ENCODE measurements at regions not wholly inside any gene's neighbourhood (a gene's known extent, or its start where the extent isn't known, plus 50 kb on each side); places are given as distances from the start of the nearest gene placed in this dataset.

GRCh38 chr4:155505321-155505720 lies 128.6 kb upstream of the MAP9 start:
- ChIA-PET POLR2A (no interaction called here), CTCF (no interaction called here)
- no peaks in the 10 kb centered on the region for H3K9me3 Mint-ChIP-seq
- no peak for TF ChIP-seq CTCF (IDR thresholded peaks at IDR 0.05)
- DNase-seq (no peak), ATAC-seq (no peak)
- peaks cover 2% of the 10 kb centered on the region for H3K27me3 Mint-ChIP-seq
- intact Hi-C loops (cut with micrococcal nuclease) = no loop called here
- no peak overlapping the region for H3K27ac Mint-ChIP-seq
- no peak overlapping the region for H3K4me3 Mint-ChIP-seq
- H3K36me3 Mint-ChIP-seq (ENCODE audit: low read depth) = no peaks in the 10 kb centered on the region
- no peaks in the 10 kb centered on the region for H3K4me1 Mint-ChIP-seq (ENCODE audit: low read depth)

- no peaks in the 10 kb centered on the region for H3K36me3 Mint-ChIP-seq (ENCODE audit: low read depth)
- TF ChIP-seq CTCF (IDR thresholded peaks at IDR 0.05) = no peak
- intact Hi-C loops (cut with micrococcal nuclease) = no loop called here
- H3K4me3 Mint-ChIP-seq = no peak overlapping the region
- POLR2A ChIA-PET = no interaction called here
- no peak overlapping the region for H3K27ac Mint-ChIP-seq
- no peaks in the 10 kb centered on the region for H3K4me1 Mint-ChIP-seq (ENCODE audit: low read depth)
- DNase-seq (no peak), ATAC-seq (no peak)
- CTCF ChIA-PET = no interaction called here
- no peaks in the 10 kb centered on the region for H3K9me3 Mint-ChIP-seq
- peaks cover 5% of the 10 kb centered on the region for H3K27me3 Mint-ChIP-seq
Measured at GRCh38 chr4:155497306-155497705, 120.5 kb upstream of the MAP9 start.

GRCh38 chr4:155496294-155496626 lies 119.5 kb upstream of the MAP9 start:
- Mint-ChIP-seq H3K27ac (no peak overlapping the region), H3K9me3 (no peaks in the 10 kb centered on the region), H3K4me1 (ENCODE audit: low read depth) (no peaks in the 10 kb centered on the region), H3K4me3 (no peak overlapping the region), H3K36me3 (ENCODE audit: low read depth) (no peaks in the 10 kb centered on the region), H3K27me3 (peaks cover 5% of the 10 kb centered on the region)
- ATAC-seq (no peak), DNase-seq (no peak)
- CTCF ChIA-PET = no interaction called here
- intact Hi-C loops (cut with micrococcal nuclease) = no loop called here
- no peak for TF ChIP-seq CTCF (IDR thresholded peaks at IDR 0.05)
- POLR2A ChIA-PET = interaction anchor here (0.8 kb wide), 1 partner anchor 14 kb away, joined by 3 read pairs; no protein-coding TSS in a partner anchor

- H3K9me3 Mint-ChIP-seq = no peaks in the 10 kb centered on the region
- H3K4me3 Mint-ChIP-seq = no peak overlapping the region
- ChIA-PET CTCF (no interaction called here), POLR2A (interaction anchor here (0.8 kb wide), 1 partner anchor 13 kb away, joined by 3 read pairs; no protein-coding TSS in a partner anchor)
- no peak for TF ChIP-seq CTCF (IDR thresholded peaks at IDR 0.05)
- ATAC-seq (no peak), DNase-seq (no peak)
- H3K36me3 Mint-ChIP-seq (ENCODE audit: low read depth) = no peaks in the 10 kb centered on the region
- no peaks in the 10 kb centered on the region for H3K4me1 Mint-ChIP-seq (ENCODE audit: low read depth)
- intact Hi-C loops (cut with micrococcal nuclease) = no loop called here
- H3K27ac Mint-ChIP-seq = no peak overlapping the region
- H3K27me3 Mint-ChIP-seq = peaks cover 5% of the 10 kb centered on the region
Measured at GRCh38 chr4:155495572-155496293, 119.0 kb upstream of the MAP9 start.

GRCh38 chr4:155494037-155494718 lies 117.4 kb upstream of the MAP9 start:
- ChIA-PET CTCF (no interaction called here), POLR2A (no interaction called here)
- no peaks in the 10 kb centered on the region for H3K4me1 Mint-ChIP-seq (ENCODE audit: low read depth)
- DNase-seq = no peak
- no peak for TF ChIP-seq CTCF (IDR thresholded peaks at IDR 0.05)
- no peaks in the 10 kb centered on the region for H3K36me3 Mint-ChIP-seq (ENCODE audit: low read depth)
- no peak overlapping the region for H3K4me3 Mint-ChIP-seq
- no peaks in the 10 kb centered on the region for H3K9me3 Mint-ChIP-seq
- no peak overlapping the region for H3K27ac Mint-ChIP-seq
- intact Hi-C loops (cut with micrococcal nuclease) = no loop called here
- ATAC-seq = no peak
- peaks cover 5% of the 10 kb centered on the region for H3K27me3 Mint-ChIP-seq
